ENCODE measurements at regions not wholly inside any gene's neighbourhood (a gene's known extent, or its start where the extent isn't known, plus 50 kb on each side); places are given as distances from the start of the nearest gene placed in this dataset.

DNA sequence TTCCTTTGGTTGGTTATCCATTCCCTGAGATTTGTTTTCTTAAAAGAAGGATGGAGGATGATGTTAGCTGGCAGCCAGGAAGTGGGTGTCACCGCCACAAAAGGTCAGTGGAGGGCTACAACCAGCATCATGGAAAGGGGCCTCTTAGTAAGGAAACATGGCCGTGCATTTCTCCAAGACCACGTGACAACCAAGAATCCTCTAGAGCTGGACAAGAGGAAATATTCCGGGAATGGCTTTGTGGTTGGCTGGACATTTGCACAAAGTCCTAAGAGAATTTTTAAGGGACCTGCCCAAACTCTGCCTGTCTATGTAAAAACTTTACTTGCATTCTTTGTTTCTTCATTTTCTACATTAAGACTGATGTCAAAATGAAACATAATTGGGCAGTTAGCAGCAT is 399.9 kb upstream of the MARCKS start:
- BruUV-seq (replicated peaks), result no TSS peak
- Histone ChIP-seq H3K4me2 (ENCODE audit: low read length) (no peak overlapping the region), H4K20me1 (ENCODE audit: insufficient read depth) (no peaks in the 10 kb centered on the region), H3K27me3 (ENCODE audit: insufficient read depth, low read length) (no peaks in the 10 kb centered on the region), H3K4me1 (ENCODE audit: control insufficient read depth in 1 of 2, insufficient read depth in 2 of 2, low read length in 2 of 2) (no peaks in the 10 kb centered on the region), H2AFZ (ENCODE audit: low read depth, low read length, poor library complexity, severe bottlenecking) (no peak overlapping the region), H3K36me3 (ENCODE audit: control insufficient read depth in 1 of 2, insufficient read depth in 2 of 2, low read length in 2 of 2) (no peaks in the 10 kb centered on the region), H3K79me2 (ENCODE audit: insufficient read depth, low read length) (no peaks in the 10 kb centered on the region), H3K9me3 (ENCODE audit: control insufficient read depth in 1 of 2, insufficient read depth in 1 of 2, low read depth in 1 of 2, low read length in 2 of 2) (no peaks in the 10 kb centered on the region), H3K4me3 (replicated peaks in 1 of 2; ENCODE audit: low read depth in 1 of 2, low read length in 2 of 2) (no peak overlapping the region), H3K27ac (ENCODE audit: low read depth, low read length) (no peak overlapping the region), H3K9me2 (ENCODE audit: insufficient read depth) (no peaks in the 10 kb centered on the region), H3K9ac (ENCODE audit: low read length) (no peak overlapping the region)
- ChIA-PET POLR2A (no interaction called here), CTCF (no interaction called here), RAD21 (ENCODE audit: low non-redundant PET in 1 of 2, low total read pairs in 2 of 2, uncharacterized antibody in 2 of 2, unreplicated experiment in 2 of 2) (no interaction called here)
- ATAC-seq (no peak), DNase-seq (ENCODE audit: low read depth, low spot score) (no peak)
- intact Hi-C loops (cut with micrococcal nuclease), result no loop called here
- no peak for TF ChIP-seq POLR2AphosphoS5 (IDR thresholded peaks at IDR 0.05; ENCODE audit: low read depth, low read length)
- no peak for TF ChIP-seq CTCF (IDR thresholded peaks at IDR 0.05 in 2 of 3, conservative IDR thresholded peaks at IDR 0.05 in 1 of 3; ENCODE audit: borderline replicate concordance in 1 of 3, insufficient read depth in 1 of 3, low read depth in 2 of 3, low read length in 2 of 3)
- TF ChIP-seq REST (IDR thresholded peaks at IDR 0.05; ENCODE audit: low read depth), result no peak
- TF ChIP-seq POLR2A (IDR thresholded peaks at IDR 0.05; ENCODE audit: borderline replicate concordance, extremely low read depth, insufficient read depth, insufficient read length), result no peak
- TF ChIP-seq FOSL1 (IDR thresholded peaks at IDR 0.05; ENCODE audit: low read depth), result no peak
- TF ChIP-seq TCF7L2 (IDR thresholded peaks at IDR 0.05; ENCODE audit: borderline replicate concordance, extremely low read depth, insufficient read depth, insufficient read length), result no peak
- TF ChIP-seq ELF1 (IDR thresholded peaks at IDR 0.05; ENCODE audit: borderline replicate concordance, low read depth), result no peak
- TF ChIP-seq CBX3 (IDR thresholded peaks at IDR 0.05; ENCODE audit: low read depth), result no peak
- TF ChIP-seq EZH2 (IDR thresholded peaks at IDR 0.05), result no peak
- no peak for TF ChIP-seq JUND (IDR thresholded peaks at IDR 0.05)
- TF ChIP-seq SRF (IDR thresholded peaks at IDR 0.05; ENCODE audit: low read depth), result no peak
- TF ChIP-seq, protein P1, sequence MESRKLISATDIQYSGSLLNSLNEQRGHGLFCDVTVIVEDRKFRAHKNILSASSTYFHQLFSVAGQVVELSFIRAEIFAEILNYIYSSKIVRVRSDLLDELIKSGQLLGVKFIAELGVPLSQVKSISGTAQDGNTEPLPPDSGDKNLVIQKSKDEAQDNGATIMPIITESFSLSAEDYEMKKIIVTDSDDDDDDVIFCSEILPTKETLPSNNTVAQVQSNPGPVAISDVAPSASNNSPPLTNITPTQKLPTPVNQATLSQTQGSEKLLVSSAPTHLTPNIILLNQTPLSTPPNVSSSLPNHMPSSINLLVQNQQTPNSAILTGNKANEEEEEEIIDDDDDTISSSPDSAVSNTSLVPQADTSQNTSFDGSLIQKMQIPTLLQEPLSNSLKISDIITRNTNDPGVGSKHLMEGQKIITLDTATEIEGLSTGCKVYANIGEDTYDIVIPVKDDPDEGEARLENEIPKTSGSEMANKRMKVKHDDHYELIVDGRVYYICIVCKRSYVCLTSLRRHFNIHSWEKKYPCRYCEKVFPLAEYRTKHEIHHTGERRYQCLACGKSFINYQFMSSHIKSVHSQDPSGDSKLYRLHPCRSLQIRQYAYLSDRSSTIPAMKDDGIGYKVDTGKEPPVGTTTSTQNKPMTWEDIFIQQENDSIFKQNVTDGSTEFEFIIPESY (IDR thresholded peaks at IDR 0.05; ENCODE audit: extremely low read depth, insufficient replicate concordance, low read length), result no peak
- TF ChIP-seq ZNF274 (IDR thresholded peaks at IDR 0.05; ENCODE audit: low read depth, low read length), result no peak
- TF ChIP-seq EZH2phosphoT487 (IDR thresholded peaks at IDR 0.05; ENCODE audit: borderline replicate concordance), result no peak
- no peak for TF ChIP-seq CEBPB (IDR thresholded peaks at IDR 0.05; ENCODE audit: low read depth)
- TF ChIP-seq RAD21 (IDR thresholded peaks at IDR 0.05; ENCODE audit: low read depth), result no peak
- no peak for TF ChIP-seq SIN3A (IDR thresholded peaks at IDR 0.05; ENCODE audit: low read depth)
- TF ChIP-seq YY1 (IDR thresholded peaks at IDR 0.05; ENCODE audit: extremely low read depth, insufficient replicate concordance, low read depth, low read length), result no peak
- TF ChIP-seq EGR1 (IDR thresholded peaks at IDR 0.05; ENCODE audit: low read depth), result no peak
